ENCODE measurements at regions not wholly inside any gene's neighbourhood (a gene's known extent, or its start where the extent isn't known, plus 50 kb on each side); places are given as distances from the start of the nearest gene placed in this dataset.
"Not testable (repeated sequence)": the region's sequence is repeated elsewhere in the genome, so short reads cannot be mapped to it uniquely, and the experiment has no call there.

- no peak for DNase-seq (ENCODE audit: low spot score in 2 of 2)
- no peaks in the 10 kb centered on the region for H3K36me3 ChIP-seq
- no peaks in the 10 kb centered on the region for H3K27me3 ChIP-seq
- no peak for TF ChIP-seq CTCF (IDR thresholded peaks at IDR 0.05)
- H3K4me1 ChIP-seq = no peaks in the 10 kb centered on the region
- no peak overlapping the region for H3K27ac ChIP-seq
- intact Hi-C loops (cut with DNase I) = no loop called here
- H3K4me3 ChIP-seq = no peak overlapping the region
- H3K9me3 ChIP-seq = no peaks in the 10 kb centered on the region
Observed at GRCh38 chr2:77712601-77713000, 190.4 kb upstream of the LRRTM4 start.

- Histone ChIP-seq H3K9me3 (no peaks in the 10 kb centered on the region), H3K27me3 (no peaks in the 10 kb centered on the region), H3K27ac (no peak overlapping the region), H3K4me1 (no peaks in the 10 kb centered on the region), H3K36me3 (no peaks in the 10 kb centered on the region), H3K4me3 (no peak overlapping the region)
- no peak for TF ChIP-seq CTCF (IDR thresholded peaks at IDR 0.05)
- no peak for DNase-seq (ENCODE audit: low spot score in 2 of 2)
- intact Hi-C loops (cut with DNase I) = no loop called here
Observed at GRCh38 chr2:77713412-77713811, 191.2 kb upstream of the LRRTM4 start.

DNA sequence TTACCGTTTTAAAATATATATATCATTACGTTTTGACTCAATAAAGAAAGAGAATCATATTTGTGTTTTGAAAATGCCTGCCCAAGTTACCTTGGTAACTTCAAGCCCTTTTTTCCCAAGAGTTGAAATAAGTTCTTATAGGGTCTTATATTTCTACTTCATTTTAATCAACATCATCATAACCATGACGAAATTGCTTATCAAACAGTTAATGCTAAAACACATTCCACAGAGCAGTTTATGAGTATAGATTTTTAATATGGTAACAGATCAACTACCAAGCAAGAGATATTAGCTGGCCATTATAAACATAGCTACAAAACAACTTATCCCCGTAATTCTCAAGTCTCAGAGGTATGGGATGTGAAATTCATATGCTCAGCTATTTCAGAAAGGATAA is 197.9 kb upstream of the LRRTM4 start:
- Histone ChIP-seq H3K4me3 (no peak overlapping the region), H3K27me3 (no peaks in the 10 kb centered on the region), H3K27ac (no peak overlapping the region), H3K9me3 (no peaks in the 10 kb centered on the region), H3K36me3 (no peaks in the 10 kb centered on the region), H3K4me1 (no peaks in the 10 kb centered on the region)
- intact Hi-C loops (cut with DNase I) = no loop called here
- no peak for DNase-seq (ENCODE audit: low spot score in 2 of 2)
- no peak for TF ChIP-seq CTCF (IDR thresholded peaks at IDR 0.05)

- H3K27me3 ChIP-seq = no peaks in the 10 kb centered on the region
- no peaks in the 10 kb centered on the region for H3K9me3 ChIP-seq
- H3K4me1 ChIP-seq = no peaks in the 10 kb centered on the region
- TF ChIP-seq CTCF (IDR thresholded peaks at IDR 0.05) = no peak
- H3K4me3 ChIP-seq = no peak overlapping the region
- intact Hi-C loops (cut with DNase I) = no loop called here
- no peak overlapping the region for H3K27ac ChIP-seq
- DNase-seq (ENCODE audit: low spot score in 2 of 2) = no peak
- no peaks in the 10 kb centered on the region for H3K36me3 ChIP-seq
Observed at GRCh38 chr2:77721593-77721992, 199.4 kb upstream of the LRRTM4 start.

GRCh38 chr2:77725045-77725444 is 202.9 kb upstream of the LRRTM4 start:
- Histone ChIP-seq H3K27ac (no peak overlapping the region), H3K9me3 (no peaks in the 10 kb centered on the region), H3K27me3 (no peaks in the 10 kb centered on the region), H3K36me3 (no peaks in the 10 kb centered on the region), H3K4me3 (no peak overlapping the region), H3K4me1 (no peaks in the 10 kb centered on the region)
- no peak for DNase-seq (ENCODE audit: low spot score in 2 of 2)
- intact Hi-C loops (cut with DNase I) = no loop called here
- TF ChIP-seq CTCF (IDR thresholded peaks at IDR 0.05) = no peak

DNA sequence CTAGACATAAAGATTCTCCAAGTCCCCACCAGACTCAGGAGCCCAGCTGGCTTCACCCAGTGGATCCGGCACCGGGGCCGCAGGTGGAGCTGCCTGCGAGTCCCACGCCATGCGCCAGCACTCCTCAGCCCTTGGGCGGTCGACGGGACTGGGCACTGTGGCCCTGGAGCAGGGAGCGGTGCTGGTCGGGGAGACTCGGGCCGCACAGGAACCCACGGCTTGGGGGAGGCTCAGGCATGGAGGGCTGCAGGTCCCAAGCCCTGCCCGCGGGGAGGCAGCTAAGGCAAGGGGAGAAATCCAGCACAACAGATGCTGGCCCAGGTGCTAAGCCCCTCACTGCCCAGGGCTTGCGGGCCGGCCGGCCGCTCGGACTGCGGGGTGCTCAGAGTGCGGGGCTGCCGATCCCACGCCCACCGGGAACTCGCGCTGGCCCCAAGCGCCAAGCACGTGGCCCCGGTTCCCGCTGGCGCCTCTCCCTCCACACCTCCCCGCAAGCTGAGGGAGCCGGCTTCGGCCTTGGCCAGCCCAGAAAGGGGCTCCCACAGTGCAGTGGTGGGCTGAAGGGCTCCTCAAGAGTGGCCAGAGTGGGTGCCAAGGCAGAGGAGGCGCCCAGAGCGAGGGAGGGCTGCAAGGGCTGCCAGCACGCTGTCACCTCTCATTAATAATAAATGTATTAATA is 212.6 kb upstream of the LRRTM4 start:
- DNase-seq (ENCODE audit: low spot score in 2 of 2); H3K27me3 ChIP-seq: not testable (repeated sequence)

More for the DNA sequence above, 212.6 kb upstream of the LRRTM4 start:
- H3K4me3 ChIP-seq; H3K36me3 ChIP-seq; intact Hi-C loops (cut with DNase I); H3K4me1 ChIP-seq; H3K27ac ChIP-seq; H3K9me3 ChIP-seq: not testable (repeated sequence)
